WTC11 (cell line): ENCODE measurements at regions not wholly inside any gene's neighbourhood (a gene's known extent, or its start where the extent isn't known, plus 50 kb on each side); places are given as distances from the start of the nearest gene placed in this dataset.

Experiments
- ATAC-seq: fragments of 200-7000 bp; cut with Tn5 transposase; 2 replicates; pipeline ENCODE4 v1.10.0; 2021; ENCODE audit warnings: mild to moderate bottlenecking, moderate library complexity
- CTCF ChIA-PET: fragments of 300-600 bp; sonication (Branson Sonifier 250); formaldehyde crosslinking; loops from one replicate; lab custom pipeline; 2021; ENCODE audit warnings: antibody characterized with exemption; lab: Charles Lee
- POLR2A ChIA-PET: fragments of 350-600 bp; sonication (Branson Sonifier 250); formaldehyde crosslinking; loops from one replicate; lab custom pipeline; 2021; ENCODE audit warnings: antibody characterized with exemption; lab: Charles Lee
- DNase-seq: peaks from one replicate; pipeline ENCODE4 v3.0.0; 2021; ENCODE audit warnings: low spot score
- H3K27ac Mint-ChIP-seq: 2 replicates; pipeline ENCODE4 v1.8.0; 2021; ENCODE audit warnings: mixed read lengths
- H3K27me3 Mint-ChIP-seq: 2 replicates; pipeline ENCODE4 v1.8.0; 2021; ENCODE audit warnings: low read depth, mild to moderate bottlenecking, moderate library complexity, mixed read lengths
- H3K36me3 Mint-ChIP-seq: 2 replicates; pipeline ENCODE4 v1.8.0; 2021; ENCODE audit warnings: mixed read lengths
- H3K4me1 Mint-ChIP-seq: 2 replicates; pipeline ENCODE4 v1.8.0; 2022; ENCODE audit warnings: mixed read lengths
- H3K4me3 Mint-ChIP-seq: 2 replicates; pipeline ENCODE4 v1.8.0; 2021; ENCODE audit warnings: mild to moderate bottlenecking, moderate library complexity, mixed read lengths
- H3K9me3 Mint-ChIP-seq: 2 replicates; pipeline ENCODE4 v1.8.0; 2021; ENCODE audit warnings: mixed read lengths
- CREM ChIP-seq: sonication (generic); formaldehyde crosslinking; IDR thresholded peaks from 2 replicates; pipeline ENCODE4 v1.8.1; 2022; ENCODE audit warnings: mild to moderate bottlenecking, missing genetic modification reagents, moderate library complexity
- GRHL2 ChIP-seq: fragments of 250-450 bp; sonication (Bioruptor Pico); IDR thresholded peaks from 2 replicates; pipeline ENCODE4 v1.8.0; 2022; ENCODE audit warnings: mild to moderate bottlenecking, moderate library complexity; ENCODE audit not compliant: insufficient replicate concordance, severe bottlenecking
- IRF2 ChIP-seq: sonication (generic); formaldehyde crosslinking; IDR thresholded peaks from 2 replicates; pipeline ENCODE4 v1.8.0; 2022; ENCODE audit warnings: low read depth, missing genetic modification reagents, borderline replicate concordance
- NFATC4 ChIP-seq: fragments of 250-450 bp; sonication (Bioruptor Pico); IDR thresholded peaks from 2 replicates; pipeline ENCODE4 v1.9.0; 2021; ENCODE audit warnings: mild to moderate bottlenecking
- NR1H2 ChIP-seq: sonication (generic); formaldehyde crosslinking; IDR thresholded peaks from 2 replicates; pipeline ENCODE4 v1.9.0; 2021; ENCODE audit warnings: mild to moderate bottlenecking, moderate library complexity, missing genetic modification reagents
- NR3C1 ChIP-seq: sonication (generic); formaldehyde crosslinking; conservative IDR thresholded peaks from 2 replicates; pipeline ENCODE4 v1.8.1; 2023; ENCODE audit warnings: low read depth, mild to moderate bottlenecking, missing genetic modification reagents
- TP53 ChIP-seq: sonication (generic); formaldehyde crosslinking; IDR thresholded peaks from 2 replicates; pipeline ENCODE4 v1.8.1; 2023; ENCODE audit warnings: mild to moderate bottlenecking, missing genetic modification reagents
- ZBTB21 ChIP-seq: sonication (generic); formaldehyde crosslinking; IDR thresholded peaks from 2 replicates; pipeline ENCODE4 v1.8.1; 2023; ENCODE audit warnings: mild to moderate bottlenecking, missing genetic modification reagents, borderline replicate concordance
- ZNF138 ChIP-seq: sonication (generic); formaldehyde crosslinking; conservative IDR thresholded peaks from 2 replicates; pipeline ENCODE4 v1.8.1; 2022; ENCODE audit warnings: mild to moderate bottlenecking, moderate library complexity, missing genetic modification reagents
- ZNF219 ChIP-seq: sonication (generic); formaldehyde crosslinking; IDR thresholded peaks from 2 replicates; pipeline ENCODE4 v1.8.0; 2023; ENCODE audit warnings: missing genetic modification reagents, mild to moderate bottlenecking, borderline replicate concordance
- ZNF416 ChIP-seq: fragments of 250-450 bp; sonication (Bioruptor Pico); IDR thresholded peaks from 2 replicates; pipeline ENCODE4 v1.9.0; 2021; ENCODE audit warnings: mild to moderate bottlenecking, inconsistent platforms
- TF ChIP-seq, protein P1 (sequence below): sonication (generic); formaldehyde crosslinking; IDR thresholded peaks from 2 replicates; pipeline ENCODE4 v1.8.0; 2023; ENCODE audit warnings: missing genetic modification reagents, mild to moderate bottlenecking, borderline replicate concordance
- TF ChIP-seq, protein P2 (sequence below): fragments of 250-450 bp; sonication (Bioruptor Pico); IDR thresholded peaks from 2 replicates; pipeline ENCODE4 v1.9.0; 2021; ENCODE audit warnings: mild to moderate bottlenecking
- TF ChIP-seq, protein P3 (sequence below): sonication (generic); formaldehyde crosslinking; IDR thresholded peaks from 2 replicates; pipeline ENCODE4 v1.8.0; 2022; ENCODE audit warnings: mild to moderate bottlenecking, missing genetic modification reagents
- TF ChIP-seq, protein P4 (sequence below): fragments of 250-450 bp; sonication (Bioruptor Pico); IDR thresholded peaks from 2 replicates; pipeline ENCODE4 v1.9.0; 2021; ENCODE audit warnings: mild to moderate bottlenecking
- TF ChIP-seq, protein P5 (sequence below): sonication (generic); formaldehyde crosslinking; IDR thresholded peaks from 2 replicates; pipeline ENCODE4 v1.8.1; 2023; ENCODE audit warnings: mild to moderate bottlenecking, missing genetic modification reagents, moderate library complexity
- TF ChIP-seq, protein P6 (sequence below): fragments of 200-600 bp; IDR thresholded peaks from 2 replicates; pipeline ENCODE4 v1.8.0; 2022; ENCODE audit warnings: antibody characterized with exemption
- TF ChIP-seq, protein P7 (sequence below): fragments of 250-450 bp; sonication (Bioruptor Pico); IDR thresholded peaks from 2 replicates; pipeline ENCODE4 v2.1.2; 2022; ENCODE audit warnings: mild to moderate bottlenecking, moderate library complexity

DNA sequence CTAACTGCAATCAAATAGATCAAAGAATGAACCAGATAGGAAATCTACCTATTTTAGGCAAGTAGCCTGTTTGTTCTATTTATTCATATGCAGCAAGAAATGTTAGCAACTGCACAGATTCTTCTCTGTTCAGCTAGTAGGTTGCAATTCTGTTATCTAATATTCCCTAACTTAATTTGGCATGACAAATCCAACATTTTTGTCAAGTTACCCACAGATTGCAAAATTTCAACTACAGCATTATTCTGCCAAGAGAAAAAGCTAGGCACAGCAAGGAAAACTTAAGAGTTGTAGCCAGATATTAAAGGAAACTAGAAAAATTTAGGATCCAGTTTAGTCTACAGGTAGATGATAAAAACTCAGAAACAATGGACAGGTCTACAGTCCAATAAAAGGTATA, 104.4 kb upstream of the SYNCRIP start:
- H3K4me1 Mint-ChIP-seq, result peaks cover 3% of the 10 kb centered on the region
- TF ChIP-seq, protein P1, sequence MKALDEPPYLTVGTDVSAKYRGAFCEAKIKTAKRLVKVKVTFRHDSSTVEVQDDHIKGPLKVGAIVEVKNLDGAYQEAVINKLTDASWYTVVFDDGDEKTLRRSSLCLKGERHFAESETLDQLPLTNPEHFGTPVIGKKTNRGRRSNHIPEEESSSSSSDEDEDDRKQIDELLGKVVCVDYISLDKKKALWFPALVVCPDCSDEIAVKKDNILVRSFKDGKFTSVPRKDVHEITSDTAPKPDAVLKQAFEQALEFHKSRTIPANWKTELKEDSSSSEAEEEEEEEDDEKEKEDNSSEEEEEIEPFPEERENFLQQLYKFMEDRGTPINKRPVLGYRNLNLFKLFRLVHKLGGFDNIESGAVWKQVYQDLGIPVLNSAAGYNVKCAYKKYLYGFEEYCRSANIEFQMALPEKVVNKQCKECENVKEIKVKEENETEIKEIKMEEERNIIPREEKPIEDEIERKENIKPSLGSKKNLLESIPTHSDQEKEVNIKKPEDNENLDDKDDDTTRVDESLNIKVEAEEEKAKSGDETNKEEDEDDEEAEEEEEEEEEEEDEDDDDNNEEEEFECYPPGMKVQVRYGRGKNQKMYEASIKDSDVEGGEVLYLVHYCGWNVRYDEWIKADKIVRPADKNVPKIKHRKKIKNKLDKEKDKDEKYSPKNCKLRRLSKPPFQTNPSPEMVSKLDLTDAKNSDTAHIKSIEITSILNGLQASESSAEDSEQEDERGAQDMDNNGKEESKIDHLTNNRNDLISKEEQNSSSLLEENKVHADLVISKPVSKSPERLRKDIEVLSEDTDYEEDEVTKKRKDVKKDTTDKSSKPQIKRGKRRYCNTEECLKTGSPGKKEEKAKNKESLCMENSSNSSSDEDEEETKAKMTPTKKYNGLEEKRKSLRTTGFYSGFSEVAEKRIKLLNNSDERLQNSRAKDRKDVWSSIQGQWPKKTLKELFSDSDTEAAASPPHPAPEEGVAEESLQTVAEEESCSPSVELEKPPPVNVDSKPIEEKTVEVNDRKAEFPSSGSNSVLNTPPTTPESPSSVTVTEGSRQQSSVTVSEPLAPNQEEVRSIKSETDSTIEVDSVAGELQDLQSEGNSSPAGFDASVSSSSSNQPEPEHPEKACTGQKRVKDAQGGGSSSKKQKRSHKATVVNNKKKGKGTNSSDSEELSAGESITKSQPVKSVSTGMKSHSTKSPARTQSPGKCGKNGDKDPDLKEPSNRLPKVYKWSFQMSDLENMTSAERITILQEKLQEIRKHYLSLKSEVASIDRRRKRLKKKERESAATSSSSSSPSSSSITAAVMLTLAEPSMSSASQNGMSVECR, result no peak
- no peak for TF ChIP-seq GRHL2
- no peak for TF ChIP-seq ZNF219
- TF ChIP-seq, protein P2, sequence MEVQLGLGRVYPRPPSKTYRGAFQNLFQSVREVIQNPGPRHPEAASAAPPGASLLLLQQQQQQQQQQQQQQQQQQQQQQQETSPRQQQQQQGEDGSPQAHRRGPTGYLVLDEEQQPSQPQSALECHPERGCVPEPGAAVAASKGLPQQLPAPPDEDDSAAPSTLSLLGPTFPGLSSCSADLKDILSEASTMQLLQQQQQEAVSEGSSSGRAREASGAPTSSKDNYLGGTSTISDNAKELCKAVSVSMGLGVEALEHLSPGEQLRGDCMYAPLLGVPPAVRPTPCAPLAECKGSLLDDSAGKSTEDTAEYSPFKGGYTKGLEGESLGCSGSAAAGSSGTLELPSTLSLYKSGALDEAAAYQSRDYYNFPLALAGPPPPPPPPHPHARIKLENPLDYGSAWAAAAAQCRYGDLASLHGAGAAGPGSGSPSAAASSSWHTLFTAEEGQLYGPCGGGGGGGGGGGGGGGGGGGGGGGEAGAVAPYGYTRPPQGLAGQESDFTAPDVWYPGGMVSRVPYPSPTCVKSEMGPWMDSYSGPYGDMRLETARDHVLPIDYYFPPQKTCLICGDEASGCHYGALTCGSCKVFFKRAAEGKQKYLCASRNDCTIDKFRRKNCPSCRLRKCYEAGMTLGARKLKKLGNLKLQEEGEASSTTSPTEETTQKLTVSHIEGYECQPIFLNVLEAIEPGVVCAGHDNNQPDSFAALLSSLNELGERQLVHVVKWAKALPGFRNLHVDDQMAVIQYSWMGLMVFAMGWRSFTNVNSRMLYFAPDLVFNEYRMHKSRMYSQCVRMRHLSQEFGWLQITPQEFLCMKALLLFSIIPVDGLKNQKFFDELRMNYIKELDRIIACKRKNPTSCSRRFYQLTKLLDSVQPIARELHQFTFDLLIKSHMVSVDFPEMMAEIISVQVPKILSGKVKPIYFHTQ, result no peak
- no peak for TF ChIP-seq NR1H2 (CRISPR knock-in tag)
- TF ChIP-seq ZNF416, result no peak
- TF ChIP-seq NR3C1 (CRISPR knock-in tag), result no peak
- TF ChIP-seq IRF2 (CRISPR knock-in tag), result no peak
- TF ChIP-seq, protein P3, sequence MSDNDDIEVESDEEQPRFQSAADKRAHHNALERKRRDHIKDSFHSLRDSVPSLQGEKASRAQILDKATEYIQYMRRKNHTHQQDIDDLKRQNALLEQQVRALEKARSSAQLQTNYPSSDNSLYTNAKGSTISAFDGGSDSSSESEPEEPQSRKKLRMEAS (CRISPR knock-in tag), result no peak
- TF ChIP-seq, protein P4, sequence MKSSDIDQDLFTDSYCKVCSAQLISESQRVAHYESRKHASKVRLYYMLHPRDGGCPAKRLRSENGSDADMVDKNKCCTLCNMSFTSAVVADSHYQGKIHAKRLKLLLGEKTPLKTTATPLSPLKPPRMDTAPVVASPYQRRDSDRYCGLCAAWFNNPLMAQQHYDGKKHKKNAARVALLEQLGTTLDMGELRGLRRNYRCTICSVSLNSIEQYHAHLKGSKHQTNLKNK (CRISPR knock-in tag), result no peak
- TF ChIP-seq CREM (CRISPR knock-in tag), result no peak
- TF ChIP-seq, protein P5, sequence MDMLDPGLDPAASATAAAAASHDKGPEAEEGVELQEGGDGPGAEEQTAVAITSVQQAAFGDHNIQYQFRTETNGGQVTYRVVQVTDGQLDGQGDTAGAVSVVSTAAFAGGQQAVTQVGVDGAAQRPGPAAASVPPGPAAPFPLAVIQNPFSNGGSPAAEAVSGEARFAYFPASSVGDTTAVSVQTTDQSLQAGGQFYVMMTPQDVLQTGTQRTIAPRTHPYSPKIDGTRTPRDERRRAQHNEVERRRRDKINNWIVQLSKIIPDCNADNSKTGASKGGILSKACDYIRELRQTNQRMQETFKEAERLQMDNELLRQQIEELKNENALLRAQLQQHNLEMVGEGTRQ (CRISPR knock-in tag), result no peak
- no peak for DNase-seq
- no peaks in the 10 kb centered on the region for H3K27me3 Mint-ChIP-seq
- ChIA-PET POLR2A (no interaction called here), CTCF (no interaction called here)
- no peak for ATAC-seq
- H3K9me3 Mint-ChIP-seq, result peaks cover 33% of the 10 kb centered on the region
- peaks cover 3% of the 10 kb centered on the region; the same call in 1 of the 2 replicates for H3K36me3 Mint-ChIP-seq
- H3K4me3 Mint-ChIP-seq, result no peak overlapping the region
- H3K27ac Mint-ChIP-seq, result no peak overlapping the region

DNA sequence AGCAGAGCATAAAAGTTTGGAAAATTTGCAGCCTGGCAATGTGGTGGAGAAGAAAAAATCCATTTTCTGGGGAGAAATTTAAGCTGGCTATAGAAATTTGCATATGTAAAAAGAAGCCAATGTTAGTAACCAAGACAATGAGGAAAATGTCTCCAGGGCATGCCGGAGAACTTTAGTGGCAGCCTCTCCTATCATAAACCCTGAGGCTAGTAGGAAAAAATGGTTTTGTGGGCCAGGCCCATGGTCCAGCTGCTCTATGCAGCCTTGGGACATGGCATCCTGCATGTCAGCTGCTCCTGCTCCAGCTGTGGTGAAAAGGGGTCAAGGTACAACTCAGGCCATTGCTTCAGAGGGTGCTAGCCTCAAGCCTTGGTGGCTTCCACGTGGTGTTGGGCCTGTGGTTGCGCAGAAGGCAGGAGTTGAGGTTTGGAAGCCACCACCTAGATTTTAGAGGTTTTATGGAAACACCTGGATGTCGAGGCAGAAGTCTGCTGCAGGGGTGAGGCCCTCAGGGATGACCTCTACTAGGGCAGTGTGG, 101.8 kb upstream of the SYNCRIP start:
- ChIA-PET CTCF (no interaction called here), POLR2A (no interaction called here)
- no peak overlapping the region for H3K4me3 Mint-ChIP-seq
- peaks cover 41% of the 10 kb centered on the region for H3K9me3 Mint-ChIP-seq
- peaks cover 3% of the 10 kb centered on the region; the same call in 1 of the 2 replicates for H3K36me3 Mint-ChIP-seq
- no peaks in the 10 kb centered on the region for H3K4me1 Mint-ChIP-seq
- no peak overlapping the region for H3K27ac Mint-ChIP-seq
- no peak for ATAC-seq
- TF ChIP-seq ZNF138 (CRISPR knock-in tag) (no peak), NFATC4 (CRISPR knock-in tag) (no peak), TP53 (CRISPR knock-in tag) (no peak), ZBTB21 (CRISPR knock-in tag) (no peak)
- TF ChIP-seq, protein P6, sequence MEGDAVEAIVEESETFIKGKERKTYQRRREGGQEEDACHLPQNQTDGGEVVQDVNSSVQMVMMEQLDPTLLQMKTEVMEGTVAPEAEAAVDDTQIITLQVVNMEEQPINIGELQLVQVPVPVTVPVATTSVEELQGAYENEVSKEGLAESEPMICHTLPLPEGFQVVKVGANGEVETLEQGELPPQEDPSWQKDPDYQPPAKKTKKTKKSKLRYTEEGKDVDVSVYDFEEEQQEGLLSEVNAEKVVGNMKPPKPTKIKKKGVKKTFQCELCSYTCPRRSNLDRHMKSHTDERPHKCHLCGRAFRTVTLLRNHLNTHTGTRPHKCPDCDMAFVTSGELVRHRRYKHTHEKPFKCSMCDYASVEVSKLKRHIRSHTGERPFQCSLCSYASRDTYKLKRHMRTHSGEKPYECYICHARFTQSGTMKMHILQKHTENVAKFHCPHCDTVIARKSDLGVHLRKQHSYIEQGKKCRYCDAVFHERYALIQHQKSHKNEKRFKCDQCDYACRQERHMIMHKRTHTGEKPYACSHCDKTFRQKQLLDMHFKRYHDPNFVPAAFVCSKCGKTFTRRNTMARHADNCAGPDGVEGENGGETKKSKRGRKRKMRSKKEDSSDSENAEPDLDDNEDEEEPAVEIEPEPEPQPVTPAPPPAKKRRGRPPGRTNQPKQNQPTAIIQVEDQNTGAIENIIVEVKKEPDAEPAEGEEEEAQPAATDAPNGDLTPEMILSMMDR, result no peak
- TF ChIP-seq, protein P7, sequence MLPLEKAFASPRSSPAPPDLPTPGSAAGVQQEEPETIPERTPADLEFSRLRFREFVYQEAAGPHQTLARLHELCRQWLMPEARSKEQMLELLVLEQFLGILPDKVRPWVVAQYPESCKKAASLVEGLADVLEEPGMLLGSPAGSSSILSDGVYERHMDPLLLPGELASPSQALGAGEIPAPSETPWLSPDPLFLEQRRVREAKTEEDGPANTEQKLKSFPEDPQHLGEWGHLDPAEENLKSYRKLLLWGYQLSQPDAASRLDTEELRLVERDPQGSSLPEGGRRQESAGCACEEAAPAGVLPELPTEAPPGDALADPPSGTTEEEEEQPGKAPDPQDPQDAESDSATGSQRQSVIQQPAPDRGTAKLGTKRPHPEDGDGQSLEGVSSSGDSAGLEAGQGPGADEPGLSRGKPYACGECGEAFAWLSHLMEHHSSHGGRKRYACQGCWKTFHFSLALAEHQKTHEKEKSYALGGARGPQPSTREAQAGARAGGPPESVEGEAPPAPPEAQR, result no peak
- TF ChIP-seq, all 79 proteins: peak for 0
- H3K27me3 Mint-ChIP-seq, result no peaks in the 10 kb centered on the region
- no peak for DNase-seq
